GM19395 (cell line): ENCODE measurements at regions not wholly inside any gene's neighbourhood (a gene's known extent, or its start where the extent isn't known, plus 50 kb on each side); places are given as distances from the start of the nearest gene placed in this dataset.
A peak's percentile ranks its signal among the peaks of the same experiment; 100 is the strongest.
"Not testable (repeated sequence)": the region's sequence is repeated elsewhere in the genome, so short reads cannot be mapped to it uniquely, and the experiment has no call there.

Source experiments
- ATAC-seq: cut with Tn5 transposase; IDR thresholded peaks from one replicate; pipeline ENCODE4 v1.9.1; 2021; ENCODE audit warnings: mild to moderate bottlenecking, moderate library complexity; ENCODE audit not compliant: unreplicated experiment

GRCh38 chr2:75328156-75328555 lies 128.8 kb upstream of the TACR1 start:
- ATAC-seq, result no peak

GRCh38 chr2:75327334-75327733 lies 128.0 kb upstream of the TACR1 start:
- ATAC-seq, result no peak

- no peak for ATAC-seq
These were observed 127.3 kb upstream of the TACR1 start for GRCh38 chr2:75326645-75327044.

- ATAC-seq, result no peak
These were observed 126.3 kb upstream of the TACR1 start for GRCh38 chr2:75325594-75325993.

GRCh38 chr2:75324861-75325284 lies 125.6 kb upstream of the TACR1 start:
- ATAC-seq, result no peak

GRCh38 chr2:75324141-75324540 lies 124.8 kb upstream of the TACR1 start:
- ATAC-seq, result no peak

- no peak for ATAC-seq
These were observed 122.2 kb upstream of the TACR1 start for GRCh38 chr2:75321599-75321922.

- ATAC-seq, result no peak
These were observed 121.7 kb upstream of the TACR1 start for GRCh38 chr2:75320898-75321598.

GRCh38 chr2:75319951-75320350 lies 120.6 kb upstream of the TACR1 start:
- no peak for ATAC-seq

- no peak for ATAC-seq
These were observed 118.5 kb upstream of the TACR1 start for GRCh38 chr2:75317802-75318201.

- no peak for ATAC-seq
These were observed 118.0 kb upstream of the TACR1 start for GRCh38 chr2:75317316-75317715.

- no peak for ATAC-seq
These were observed 116.1 kb upstream of the TACR1 start for GRCh38 chr2:75315436-75315835.

GRCh38 chr2:75311993-75312392 lies 112.7 kb upstream of the TACR1 start:
- peak; percentile 100 for ATAC-seq

GRCh38 chr2:75311521-75311920 lies 112.2 kb upstream of the TACR1 start:
- no peak for ATAC-seq

GRCh38 chr2:75310876-75311275 lies 111.6 kb upstream of the TACR1 start:
- ATAC-seq, result no peak

- no peak for ATAC-seq
These were observed 110.5 kb upstream of the TACR1 start for GRCh38 chr2:75309596-75310463.

- no peak for ATAC-seq
These were observed 103.9 kb upstream of the TACR1 start for GRCh38 chr2:75303227-75303626.

GRCh38 chr2:75294362-75294761 lies 95.0 kb upstream of the TACR1 start:
- no peak for ATAC-seq

- no peak for ATAC-seq
These were observed 93.5 kb upstream of the TACR1 start for GRCh38 chr2:75292826-75293225.

- ATAC-seq, result no peak
These were observed 91.4 kb upstream of the TACR1 start for GRCh38 chr2:75290600-75291150.

- no peak for ATAC-seq
These were observed 90.5 kb upstream of the TACR1 start for GRCh38 chr2:75289771-75290170.

- ATAC-seq, result not testable (repeated sequence)
These were observed 89.9 kb upstream of the TACR1 start for GRCh38 chr2:75289178-75289577.
